GM21717 (cell line): ENCODE measurements at regions not wholly inside any gene's neighbourhood (a gene's known extent, or its start where the extent isn't known, plus 50 kb on each side); places are given as distances from the start of the nearest gene placed in this dataset.
"Not testable (repeated sequence)": the region's sequence is repeated elsewhere in the genome, so short reads cannot be mapped to it uniquely, and the experiment has no call there.

ENCODE experiments used
- ATAC-seq: cut with Tn5 transposase; IDR thresholded peaks from one replicate; pipeline ENCODE4 v1.9.1; 2021; ENCODE audit warnings: mild to moderate bottlenecking, moderate library complexity; ENCODE audit not compliant: unreplicated experiment

DNA sequence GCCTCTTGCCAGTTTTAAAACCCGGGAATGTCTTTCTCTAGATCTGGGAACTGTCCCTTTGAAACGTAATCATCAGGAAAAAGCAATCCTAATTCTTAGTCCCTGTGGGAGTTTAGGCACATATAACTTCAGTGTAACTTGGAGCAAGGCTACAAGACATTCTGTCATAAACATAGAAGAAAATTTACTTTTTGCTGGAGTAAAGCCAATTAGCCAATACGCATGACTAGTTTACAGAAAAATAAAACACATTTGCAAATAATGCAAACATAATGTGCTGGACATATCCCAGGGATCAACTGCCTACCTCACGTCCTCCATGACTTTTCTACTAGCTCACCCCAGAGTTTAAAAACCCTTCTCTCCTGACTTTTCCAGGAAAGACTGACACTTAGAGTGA, 970.6 kb downstream of the MRPL39 start:
- ATAC-seq = no peak

DNA sequence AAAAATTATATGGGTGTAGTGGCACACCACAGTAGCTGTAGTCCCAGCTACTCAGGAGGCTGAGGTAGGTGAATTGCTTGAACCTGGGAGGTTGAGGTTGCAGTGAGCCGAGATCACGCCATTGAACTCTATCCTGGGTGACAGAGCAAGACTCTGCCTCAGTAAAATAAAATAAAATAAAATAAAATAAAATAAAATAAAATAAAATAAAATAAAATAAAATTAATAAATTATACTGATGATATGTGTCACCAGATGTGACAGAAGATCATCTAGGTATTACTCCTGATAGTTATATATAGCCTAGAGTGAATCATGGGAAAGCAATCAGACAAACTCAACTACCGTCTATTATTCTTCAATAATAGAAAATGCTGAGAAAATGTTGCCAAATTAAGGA, 972.5 kb downstream of the MRPL39 start:
- ATAC-seq = no peak

GRCh38 chr21:24628536-24628935, 978.7 kb downstream of the MRPL39 start:
- no peak for ATAC-seq

- ATAC-seq = no peak
These were observed 979.2 kb downstream of the MRPL39 start for GRCh38 chr21:24628046-24628445.

GRCh38 chr21:24617819-24618218, 989.5 kb downstream of the MRPL39 start:
- ATAC-seq = no peak

DNA sequence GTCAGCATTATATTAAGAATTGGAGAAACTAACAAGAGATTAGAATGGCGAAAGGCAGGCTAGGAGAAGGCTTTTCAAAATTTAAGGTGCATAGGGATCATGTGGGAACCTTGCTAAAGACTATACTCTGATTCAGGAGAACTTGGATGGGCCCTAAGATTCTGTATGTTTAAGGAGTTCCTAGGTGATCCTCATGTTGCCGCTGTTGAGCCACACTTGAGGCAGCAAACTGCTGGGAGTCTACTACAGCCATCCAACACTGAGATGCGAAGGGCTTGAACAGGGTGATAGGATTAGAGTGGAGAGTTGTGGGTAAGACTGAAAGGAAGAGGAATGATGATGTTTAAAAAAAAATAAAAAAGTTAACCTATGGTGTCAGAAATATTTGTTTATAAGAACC, 1013.2 kb downstream of the MRPL39 start:
- no peak for ATAC-seq

DNA sequence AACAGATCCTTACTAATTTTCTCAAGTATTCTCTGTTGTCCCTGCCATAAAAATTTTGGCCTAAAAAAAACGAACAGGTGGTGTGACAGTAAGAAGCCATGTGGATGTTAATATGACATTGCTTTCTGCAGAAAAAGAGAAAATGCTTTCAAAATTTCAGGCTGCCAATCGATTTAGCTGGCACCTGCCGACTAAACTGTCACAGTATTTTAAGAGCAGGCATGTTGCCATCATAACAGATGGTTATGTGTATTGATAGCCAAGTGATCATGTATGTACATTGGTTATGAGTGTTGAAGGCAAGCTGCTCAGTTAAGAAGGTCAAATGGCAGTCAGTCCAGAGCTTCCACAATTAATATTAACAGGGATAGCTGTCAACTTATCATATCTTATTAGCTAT, 1017.0 kb downstream of the MRPL39 start:
- no peak for ATAC-seq

- no peak for ATAC-seq
These were observed 1023.8 kb downstream of the MRPL39 start for GRCh38 chr21:24583473-24583872.

DNA sequence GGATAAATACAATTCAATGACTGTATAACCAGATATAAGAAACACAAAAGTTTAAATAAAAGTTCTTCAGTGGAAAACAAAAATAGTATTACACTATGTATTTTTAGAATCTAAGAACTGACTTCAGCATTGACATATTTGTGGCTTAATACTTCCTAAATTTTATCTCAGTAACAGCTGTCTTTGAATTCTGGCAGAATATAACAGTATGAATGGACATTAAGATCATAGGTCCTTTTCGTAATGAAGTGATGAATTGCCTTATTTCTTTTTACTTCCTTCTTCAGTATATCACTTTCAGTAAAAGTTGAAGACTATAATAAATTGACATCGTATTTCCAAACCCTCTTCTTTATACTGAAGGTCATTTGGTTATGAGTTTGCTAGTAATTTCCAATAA, 1030.0 kb downstream of the MRPL39 start:
- no peak for ATAC-seq

DNA sequence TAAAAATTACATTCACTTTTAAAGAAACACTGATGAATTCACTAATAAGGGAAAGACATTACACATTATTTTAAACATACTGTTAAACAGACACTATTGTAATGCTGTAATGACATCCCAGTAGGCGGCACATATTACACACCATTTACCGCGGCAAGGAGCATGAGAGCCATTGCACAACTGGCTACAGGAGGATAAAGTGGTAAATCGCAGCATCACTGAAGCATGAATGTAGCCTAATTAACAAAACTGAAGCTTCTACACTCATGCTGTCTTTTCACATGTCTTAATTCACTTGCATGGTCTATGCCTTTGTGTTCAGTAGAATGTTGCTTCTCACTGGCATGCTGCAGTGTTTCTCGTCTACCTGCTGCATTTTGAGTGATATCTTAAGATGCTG, 1046.0 kb downstream of the MRPL39 start:
- ATAC-seq = no peak

GRCh38 chr21:24552491-24552890, 1054.8 kb downstream of the MRPL39 start:
- ATAC-seq = no peak

- ATAC-seq = no peak
These were observed 1061.4 kb downstream of the MRPL39 start for GRCh38 chr21:24545807-24546361.

DNA sequence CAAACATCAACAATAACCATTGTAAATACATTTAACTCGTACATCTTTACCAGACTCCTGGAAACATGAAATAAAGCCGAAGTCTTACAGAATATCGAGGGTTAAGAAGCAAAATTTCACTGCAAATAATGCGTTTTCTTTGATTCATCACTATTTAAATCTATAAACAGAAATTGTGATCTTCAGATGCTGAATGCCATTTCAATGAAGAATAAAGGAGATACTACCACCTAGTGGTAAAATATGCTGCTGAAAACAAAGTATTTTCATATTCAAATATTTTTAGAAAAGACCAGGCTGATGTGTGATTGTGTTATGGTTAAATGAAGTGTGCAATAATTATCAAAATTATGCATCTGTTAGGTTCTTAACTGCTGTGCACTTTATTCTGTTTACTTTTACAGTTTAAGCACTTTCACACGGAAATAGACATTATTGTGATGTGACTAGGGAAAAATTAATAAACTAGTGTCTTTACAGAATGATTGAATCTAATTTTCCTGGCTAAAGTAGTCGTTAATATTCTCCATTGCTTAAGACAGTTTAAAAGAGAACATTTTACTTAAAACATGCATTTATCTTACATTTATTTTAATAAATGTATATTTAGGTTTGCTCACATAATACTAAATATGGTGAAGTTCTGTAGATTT, 1093.1 kb downstream of the MRPL39 start:
- ATAC-seq = no peak

GRCh38 chr21:24509131-24509530, 1098.2 kb downstream of the MRPL39 start:
- no peak for ATAC-seq

- ATAC-seq = no peak
These were observed 1120.3 kb downstream of the MRPL39 start for GRCh38 chr21:24486973-24487372.

- ATAC-seq = not testable (repeated sequence)
These were observed 1123.9 kb downstream of the MRPL39 start for GRCh38 chr21:24483361-24483760.

- no peak for ATAC-seq
These were observed 1136.4 kb downstream of the MRPL39 start for GRCh38 chr21:24470852-24471251.

DNA sequence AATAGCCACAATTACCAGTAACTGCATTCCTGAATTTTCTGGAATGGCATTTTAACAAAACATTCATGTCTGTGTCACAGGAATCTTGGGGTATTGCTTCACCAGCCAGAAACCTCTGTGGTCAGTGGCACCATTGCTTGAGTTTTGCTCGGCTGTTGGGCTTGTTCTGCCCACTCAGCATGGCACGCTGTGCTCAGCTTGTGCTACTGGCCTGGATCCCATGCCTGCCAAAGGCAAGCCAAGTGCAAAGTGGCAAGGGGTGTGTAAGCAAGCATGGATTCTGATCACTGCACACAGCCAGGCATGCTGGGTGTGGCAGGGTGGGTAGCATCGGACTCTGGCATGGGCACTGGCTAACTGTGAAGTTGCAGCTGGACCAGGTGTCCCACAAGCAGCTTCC, 1150.9 kb downstream of the MRPL39 start:
- ATAC-seq = no peak

DNA sequence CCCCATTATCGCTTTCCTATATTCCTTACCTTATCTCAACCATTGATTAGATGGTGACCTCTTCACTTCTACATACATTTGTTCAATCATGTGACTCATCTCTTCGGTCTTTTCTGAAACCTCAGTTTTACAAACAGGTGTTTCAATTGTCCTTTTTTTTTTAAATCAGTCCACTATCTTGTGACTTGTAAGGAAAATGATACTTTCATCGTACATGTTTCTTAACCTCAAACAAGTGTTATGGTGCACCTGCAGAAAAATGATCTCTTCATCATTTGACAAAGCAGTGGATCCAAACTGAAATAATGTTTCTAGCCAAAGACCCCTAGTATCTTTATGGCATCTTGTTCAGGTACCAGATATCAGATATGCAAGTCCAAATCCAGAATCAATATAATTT, 1157.2 kb downstream of the MRPL39 start:
- no peak for ATAC-seq

DNA sequence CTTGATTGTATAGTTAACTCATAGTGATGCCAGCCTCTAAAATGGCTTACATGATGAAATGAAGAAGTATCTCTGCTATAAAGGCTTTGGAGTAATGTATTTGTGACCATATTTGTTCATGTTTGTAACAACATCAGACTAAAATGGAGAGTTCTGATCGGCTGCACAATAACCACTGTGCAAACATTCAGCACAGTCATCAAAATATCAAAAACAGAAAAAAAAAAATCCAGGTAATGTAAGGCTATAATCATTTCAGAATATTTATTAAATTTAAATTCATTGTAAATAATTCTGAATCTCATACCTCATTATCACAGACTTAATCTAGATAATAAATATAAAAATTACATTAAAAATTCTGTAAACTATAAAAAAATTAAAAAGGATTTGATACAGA, 1161.8 kb downstream of the MRPL39 start:
- no peak for ATAC-seq

DNA sequence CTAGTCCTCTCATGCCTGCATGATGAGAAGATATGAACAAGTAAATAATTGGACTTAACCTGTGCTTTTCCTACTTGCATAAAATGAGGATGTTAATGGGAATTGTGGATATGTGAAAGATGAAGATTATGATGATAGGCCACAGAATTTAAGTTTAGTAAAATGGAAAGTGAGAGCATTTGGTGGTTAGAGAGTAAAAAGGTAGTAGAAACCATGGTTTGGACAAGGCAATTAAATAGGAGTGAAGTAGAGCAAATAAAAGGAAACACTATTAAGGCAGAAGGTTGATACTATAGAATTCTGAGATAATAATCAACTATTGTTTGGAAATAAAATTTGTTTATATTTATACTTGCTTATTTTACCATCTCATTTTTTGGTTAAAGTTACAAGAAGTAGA, 1162.5 kb downstream of the MRPL39 start:
- ATAC-seq = no peak

- ATAC-seq = no peak
These were observed 1171.0 kb downstream of the MRPL39 start for GRCh38 chr21:24436236-24436635.

- peak; percentile 70 for ATAC-seq
These were observed 1178.6 kb downstream of the MRPL39 start for GRCh38 chr21:24428591-24429199.
